SH-SY5Y (cell line): ENCODE measurements at regions not wholly inside any gene's neighbourhood (a gene's known extent, or its start where the extent isn't known, plus 50 kb on each side); places are given as distances from the start of the nearest gene placed in this dataset.

Experiments used
- GATA2 ChIP-seq: IDR thresholded peaks from 2 replicates; pipeline ENCODE4 v1.6.1; 2011; ENCODE audit warnings: mild to moderate bottlenecking, low read depth, low read length
- GATA3 ChIP-seq: IDR thresholded peaks from 2 replicates; pipeline ENCODE4 v1.6.1; 2011; ENCODE audit warnings: low read depth, mild to moderate bottlenecking, low read length, moderate library complexity

DNA sequence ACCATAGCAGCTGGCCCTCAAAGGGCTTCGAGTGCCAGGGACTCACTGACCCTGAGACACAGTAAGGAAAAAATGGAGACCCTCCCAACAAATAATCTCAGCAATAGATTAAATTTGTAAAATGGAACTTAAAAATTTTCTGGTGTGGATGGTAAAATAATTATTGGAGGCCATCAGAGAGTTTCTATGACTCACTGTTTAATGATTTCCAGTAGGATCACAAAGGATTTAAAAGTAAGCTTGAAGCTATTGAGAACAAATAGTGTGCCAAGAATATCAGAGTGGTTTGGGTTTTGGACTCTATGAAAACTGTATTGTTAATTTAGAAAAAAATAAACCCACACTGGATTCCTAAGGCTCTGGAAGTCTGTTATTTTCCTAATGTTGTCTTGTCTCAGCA lies 115.2 kb upstream of the AKIRIN2 start:
- TF ChIP-seq GATA3 = no peak
- TF ChIP-seq GATA2 = no peak
